IMR-90 (cell line): ENCODE measurements at regions not wholly inside any gene's neighbourhood (a gene's known extent, or its start where the extent isn't known, plus 50 kb on each side); places are given as distances from the start of the nearest gene placed in this dataset.

ENCODE experiments used
- BHLHE40 ChIP-seq: fragments of 150-350 bp; IDR thresholded peaks from 2 replicates; pipeline ENCODE4 v1.6.1; 2016; ENCODE audit warnings: mild to moderate bottlenecking, low read depth, low read length
- CEBPB ChIP-seq: IDR thresholded peaks from 2 replicates; pipeline ENCODE4 v1.6.1; 2012; ENCODE audit warnings: low read depth, low read length, improper control_type of control experiment
- MAFK ChIP-seq: IDR thresholded peaks from 2 replicates; pipeline ENCODE4 v1.6.1; 2012; ENCODE audit warnings: low read depth, low read length, improper control_type of control experiment
- MAZ ChIP-seq: IDR thresholded peaks from 2 replicates; pipeline ENCODE4 v1.6.1; 2012; ENCODE audit warnings: low read depth, mild to moderate bottlenecking, low read length, improper control_type of control experiment, moderate library complexity, borderline replicate concordance
- POLR2A ChIP-seq: IDR thresholded peaks from 2 replicates; pipeline ENCODE4 v1.6.1; 2012; ENCODE audit warnings: mild to moderate bottlenecking, low read depth, low read length
- RCOR1 ChIP-seq: IDR thresholded peaks from 2 replicates; pipeline ENCODE4 v1.6.1; 2012; ENCODE audit warnings: mild to moderate bottlenecking, low read length, improper control_type of control experiment; ENCODE audit not compliant: insufficient replicate concordance
- SMC3 ChIP-seq: fragments of 150-350 bp; IDR thresholded peaks from 2 replicates; pipeline ENCODE4 v1.6.1; 2016; ENCODE audit warnings: low read depth, mild to moderate bottlenecking, antibody characterized with exemption, low read length, moderate library complexity
- TF ChIP-seq, protein P1 (sequence below): fragments of 150-350 bp; IDR thresholded peaks from 2 replicates; pipeline ENCODE4 v1.6.1; 2016; ENCODE audit warnings: low read depth, mild to moderate bottlenecking, low read length, moderate library complexity, borderline replicate concordance
- TF ChIP-seq, protein P2 (sequence below): conservative IDR thresholded peaks from 2 replicates; pipeline ENCODE4 v1.5.1; 2012; ENCODE audit warnings: mild to moderate bottlenecking, low read depth, low read length, improper control_type of control experiment
- TF ChIP-seq, protein P3 (sequence below): fragments of 150-350 bp; IDR thresholded peaks from 2 replicates; pipeline ENCODE4 v1.6.1; 2017; ENCODE audit warnings: mild to moderate bottlenecking, antibody characterized with exemption, low read length, low read depth

DNA sequence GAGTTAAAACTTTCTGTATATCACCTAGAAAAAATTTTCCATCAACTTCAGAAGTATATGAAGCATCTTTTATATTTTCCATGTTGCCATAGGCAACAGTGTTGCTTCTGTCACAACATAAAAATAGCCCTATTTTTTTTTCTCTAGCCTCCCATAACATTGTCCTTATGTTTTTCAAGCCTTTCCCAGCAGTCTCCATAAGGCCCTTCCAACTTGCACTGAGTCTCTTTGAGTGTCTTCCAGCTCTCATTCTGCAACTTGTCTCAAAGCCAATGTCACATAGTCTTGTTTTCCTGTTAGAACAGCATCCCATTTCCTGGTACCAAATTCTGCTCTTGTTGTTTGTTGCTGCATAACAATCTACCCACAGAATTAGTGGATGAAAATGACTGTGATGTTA, 1055.5 kb upstream of the GHITM start:
- TF ChIP-seq, protein P1, sequence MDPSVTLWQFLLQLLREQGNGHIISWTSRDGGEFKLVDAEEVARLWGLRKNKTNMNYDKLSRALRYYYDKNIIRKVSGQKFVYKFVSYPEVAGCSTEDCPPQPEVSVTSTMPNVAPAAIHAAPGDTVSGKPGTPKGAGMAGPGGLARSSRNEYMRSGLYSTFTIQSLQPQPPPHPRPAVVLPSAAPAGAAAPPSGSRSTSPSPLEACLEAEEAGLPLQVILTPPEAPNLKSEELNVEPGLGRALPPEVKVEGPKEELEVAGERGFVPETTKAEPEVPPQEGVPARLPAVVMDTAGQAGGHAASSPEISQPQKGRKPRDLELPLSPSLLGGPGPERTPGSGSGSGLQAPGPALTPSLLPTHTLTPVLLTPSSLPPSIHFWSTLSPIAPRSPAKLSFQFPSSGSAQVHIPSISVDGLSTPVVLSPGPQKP, result no peak
- TF ChIP-seq, protein P2, sequence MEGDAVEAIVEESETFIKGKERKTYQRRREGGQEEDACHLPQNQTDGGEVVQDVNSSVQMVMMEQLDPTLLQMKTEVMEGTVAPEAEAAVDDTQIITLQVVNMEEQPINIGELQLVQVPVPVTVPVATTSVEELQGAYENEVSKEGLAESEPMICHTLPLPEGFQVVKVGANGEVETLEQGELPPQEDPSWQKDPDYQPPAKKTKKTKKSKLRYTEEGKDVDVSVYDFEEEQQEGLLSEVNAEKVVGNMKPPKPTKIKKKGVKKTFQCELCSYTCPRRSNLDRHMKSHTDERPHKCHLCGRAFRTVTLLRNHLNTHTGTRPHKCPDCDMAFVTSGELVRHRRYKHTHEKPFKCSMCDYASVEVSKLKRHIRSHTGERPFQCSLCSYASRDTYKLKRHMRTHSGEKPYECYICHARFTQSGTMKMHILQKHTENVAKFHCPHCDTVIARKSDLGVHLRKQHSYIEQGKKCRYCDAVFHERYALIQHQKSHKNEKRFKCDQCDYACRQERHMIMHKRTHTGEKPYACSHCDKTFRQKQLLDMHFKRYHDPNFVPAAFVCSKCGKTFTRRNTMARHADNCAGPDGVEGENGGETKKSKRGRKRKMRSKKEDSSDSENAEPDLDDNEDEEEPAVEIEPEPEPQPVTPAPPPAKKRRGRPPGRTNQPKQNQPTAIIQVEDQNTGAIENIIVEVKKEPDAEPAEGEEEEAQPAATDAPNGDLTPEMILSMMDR, result no peak
- TF ChIP-seq, protein P3, sequence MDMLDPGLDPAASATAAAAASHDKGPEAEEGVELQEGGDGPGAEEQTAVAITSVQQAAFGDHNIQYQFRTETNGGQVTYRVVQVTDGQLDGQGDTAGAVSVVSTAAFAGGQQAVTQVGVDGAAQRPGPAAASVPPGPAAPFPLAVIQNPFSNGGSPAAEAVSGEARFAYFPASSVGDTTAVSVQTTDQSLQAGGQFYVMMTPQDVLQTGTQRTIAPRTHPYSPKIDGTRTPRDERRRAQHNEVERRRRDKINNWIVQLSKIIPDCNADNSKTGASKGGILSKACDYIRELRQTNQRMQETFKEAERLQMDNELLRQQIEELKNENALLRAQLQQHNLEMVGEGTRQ, result no peak
- TF ChIP-seq CEBPB (no peak), POLR2A (no peak), SMC3 (no peak), MAFK (no peak), RCOR1 (no peak), MAZ (no peak), BHLHE40 (no peak)
